GM12892 (cell line): ENCODE measurements at regions not wholly inside any gene's neighbourhood (a gene's known extent, or its start where the extent isn't known, plus 50 kb on each side); places are given as distances from the start of the nearest gene placed in this dataset.

Experiments used
- POLR2A ChIP-seq: IDR thresholded peaks from 2 replicates; pipeline ENCODE4 v1.6.1; 2011; ENCODE audit warnings: low read depth, low read length, control low read depth
- TAF1 ChIP-seq: IDR thresholded peaks from 2 replicates; pipeline ENCODE4 v1.6.1; 2011; ENCODE audit warnings: low read depth, mild to moderate bottlenecking, control low read depth, low read length, borderline replicate concordance

GRCh38 chr2:16320716-16321115 lies 344.9 kb downstream of the CYRIA start:
- TF ChIP-seq TAF1 (no peak), POLR2A (no peak)
